ENCODE measurements at regions not wholly inside any gene's neighbourhood (a gene's known extent, or its start where the extent isn't known, plus 50 kb on each side); places are given as distances from the start of the nearest gene placed in this dataset.

GRCh38 chr2:62307469-62308389 is 111.8 kb downstream of the B3GNT2 start:
- TF ChIP-seq CTCF (IDR thresholded peaks at IDR 0.05; ENCODE audit: insufficient read depth, low read depth, low read length) (no peak), EZH2 (IDR thresholded peaks at IDR 0.05; ENCODE audit: insufficient read depth, low read length) (no peak)
